ENCODE measurements at regions not wholly inside any gene's neighbourhood (a gene's known extent, or its start where the extent isn't known, plus 50 kb on each side); places are given as distances from the start of the nearest gene placed in this dataset.
"Not testable (repeated sequence)": the region's sequence is repeated elsewhere in the genome, so short reads cannot be mapped to it uniquely, and the experiment has no call there.

DNA sequence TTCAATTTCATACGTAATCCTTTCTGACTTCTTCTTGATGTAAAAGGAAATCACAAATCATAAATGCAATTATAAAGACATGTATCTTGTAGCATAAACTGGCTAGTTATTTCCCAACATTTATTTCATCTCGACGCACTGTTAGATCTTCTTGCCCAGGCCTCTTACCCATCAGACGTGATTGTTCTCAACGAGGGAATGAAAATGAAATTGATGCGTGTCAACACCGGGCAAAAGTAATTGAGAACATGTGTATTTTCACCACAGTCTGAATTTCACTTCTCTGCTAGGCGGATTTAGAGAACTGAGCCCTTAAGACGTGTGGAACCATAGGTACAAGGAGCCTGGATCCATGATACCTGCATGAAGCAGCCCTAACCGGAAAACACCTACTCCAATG lies 519.7 kb downstream of the KCNT2 start:
- no peak for DNase-seq

DNA sequence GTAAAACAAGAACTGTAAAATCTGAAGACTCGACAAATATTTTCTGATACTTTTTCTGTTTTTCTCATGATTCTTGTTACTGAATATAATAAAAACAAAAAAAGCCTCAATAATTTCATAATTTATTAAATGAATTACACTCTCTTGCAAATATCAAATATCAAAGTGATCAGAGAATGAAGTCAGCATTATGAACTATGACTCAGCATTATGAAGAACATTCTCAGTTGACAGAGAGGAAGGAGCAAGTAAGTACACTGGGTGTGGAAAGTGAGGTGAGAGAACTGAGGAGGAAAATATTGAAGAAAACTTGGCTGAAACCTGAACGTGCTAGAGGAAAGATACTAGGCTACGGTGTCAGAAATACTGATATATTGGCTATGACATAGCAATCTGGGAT lies 529.5 kb downstream of the KCNT2 start:
- DNase-seq, result peak; percentile 7

GRCh38 chr1:196075621-196076020 lies 532.6 kb downstream of the KCNT2 start:
- no peak for DNase-seq

GRCh38 chr1:196074182-196074581 lies 534.1 kb downstream of the KCNT2 start:
- no peak for DNase-seq

DNA sequence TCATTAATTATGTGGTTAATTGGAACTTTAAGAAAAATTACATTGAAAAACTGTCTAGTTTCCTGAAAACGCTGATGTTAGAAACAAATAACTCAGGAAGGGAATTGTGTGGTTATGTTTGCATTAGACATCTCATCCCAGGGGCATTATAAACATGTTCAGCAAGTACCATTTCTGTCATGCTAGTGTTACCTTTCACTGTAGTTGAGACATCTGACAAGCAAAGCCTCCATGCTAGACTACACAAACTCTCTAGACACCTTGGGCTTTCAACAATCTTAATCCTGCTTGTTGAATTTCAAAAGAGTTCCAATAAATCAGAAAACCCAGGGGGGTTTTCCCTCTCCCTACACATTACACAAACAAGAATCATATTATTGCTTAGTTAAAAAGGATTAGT lies 536.8 kb downstream of the KCNT2 start:
- DNase-seq, result no peak

- no peak for DNase-seq
Measured at GRCh38 chr1:196070940-196071339, 537.3 kb downstream of the KCNT2 start.

GRCh38 chr1:196063952-196064351 lies 544.3 kb downstream of the KCNT2 start:
- DNase-seq, result peak; percentile 2

- peak; percentile 3 for DNase-seq
Measured at GRCh38 chr1:196063294-196063693, 544.9 kb downstream of the KCNT2 start.

DNA sequence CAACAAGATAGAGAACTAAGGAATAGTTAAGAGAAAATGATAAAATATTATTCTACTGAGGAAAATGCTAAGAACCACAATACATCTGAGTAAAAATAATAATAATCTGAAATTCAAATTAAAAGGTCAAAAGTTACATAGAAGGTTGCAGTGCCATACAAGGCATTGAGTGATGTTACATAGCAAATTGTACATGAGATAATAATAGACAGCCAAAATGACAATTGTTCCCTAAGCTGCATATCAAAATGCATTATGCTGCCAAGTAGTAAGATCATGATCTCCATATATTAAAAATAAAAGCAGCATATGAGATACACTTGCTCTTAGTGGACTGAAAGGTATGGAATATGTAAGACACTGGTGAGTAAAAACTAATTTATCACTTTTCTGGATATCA lies 547.7 kb downstream of the KCNT2 start:
- DNase-seq, result no peak

DNA sequence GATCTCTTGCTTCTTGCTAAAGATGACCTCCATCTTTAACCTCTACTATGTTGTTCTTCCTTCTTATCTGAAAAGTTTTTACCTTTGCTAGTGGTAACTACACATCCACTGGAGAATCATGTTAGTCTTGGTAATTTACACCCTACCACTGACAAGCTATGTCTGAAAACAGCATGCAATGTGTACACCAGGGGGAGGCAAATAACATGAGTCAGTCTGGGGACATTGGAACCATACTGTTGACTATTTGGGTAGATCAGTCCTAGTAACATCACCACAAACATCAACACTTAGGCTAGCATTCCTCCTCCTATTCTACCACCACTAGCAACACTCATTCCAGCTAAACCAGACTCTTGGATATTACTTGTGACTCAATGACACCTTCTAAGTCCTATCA lies 549.0 kb downstream of the KCNT2 start:
- no peak for DNase-seq

GRCh38 chr1:196056966-196057365 lies 551.3 kb downstream of the KCNT2 start:
- no peak for DNase-seq

GRCh38 chr1:196049407-196049806 lies 558.8 kb downstream of the KCNT2 start:
- no peak for DNase-seq

DNA sequence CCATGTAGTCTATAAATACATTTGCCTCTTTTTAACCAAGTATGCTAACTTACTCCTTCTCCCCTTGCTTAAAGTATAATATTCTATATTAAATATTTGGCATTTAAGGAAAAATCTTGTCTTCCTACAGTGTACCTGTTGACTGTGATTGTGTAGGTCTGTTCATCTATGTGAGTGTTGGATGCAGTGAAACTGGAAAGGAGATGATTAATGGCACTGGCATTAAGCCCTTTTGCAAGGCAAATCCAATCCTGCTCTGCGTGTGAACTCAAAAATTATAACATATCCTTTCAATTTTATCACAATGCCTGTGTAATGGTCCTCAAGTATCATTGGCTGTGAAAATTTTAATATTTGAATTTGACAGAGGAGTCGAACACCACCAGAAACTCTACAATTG lies 565.0 kb downstream of the KCNT2 start:
- DNase-seq, result no peak

DNA sequence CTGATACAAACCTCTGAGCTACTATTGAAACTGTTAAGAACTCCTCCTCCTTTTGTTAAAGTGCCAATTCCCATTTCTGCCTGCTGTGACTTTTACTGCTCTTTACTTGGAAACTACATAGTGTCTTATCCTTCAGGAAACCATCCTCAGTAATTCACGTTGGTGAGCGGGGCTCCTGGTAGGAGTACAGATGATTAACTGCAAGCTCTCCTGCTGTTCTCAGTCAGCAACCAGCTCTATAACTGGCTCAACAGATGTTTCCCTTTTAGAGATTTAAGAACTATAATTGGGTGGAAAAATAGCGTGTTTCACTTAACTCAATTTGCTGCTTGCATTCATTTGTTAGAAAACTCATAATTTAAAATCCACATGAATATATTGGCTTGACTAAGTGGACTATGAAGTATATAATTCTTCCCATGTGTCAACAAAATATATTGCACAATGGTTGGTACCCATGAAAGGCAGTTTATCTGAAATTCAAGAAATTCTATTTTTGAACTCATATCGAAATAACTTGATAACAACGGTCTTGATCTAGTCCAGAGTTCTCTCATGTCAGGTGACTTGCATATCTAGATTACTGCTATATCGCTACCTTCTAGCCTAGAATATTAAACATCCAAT lies 574.0 kb downstream of the KCNT2 start:
- DNase-seq, result no peak

DNA sequence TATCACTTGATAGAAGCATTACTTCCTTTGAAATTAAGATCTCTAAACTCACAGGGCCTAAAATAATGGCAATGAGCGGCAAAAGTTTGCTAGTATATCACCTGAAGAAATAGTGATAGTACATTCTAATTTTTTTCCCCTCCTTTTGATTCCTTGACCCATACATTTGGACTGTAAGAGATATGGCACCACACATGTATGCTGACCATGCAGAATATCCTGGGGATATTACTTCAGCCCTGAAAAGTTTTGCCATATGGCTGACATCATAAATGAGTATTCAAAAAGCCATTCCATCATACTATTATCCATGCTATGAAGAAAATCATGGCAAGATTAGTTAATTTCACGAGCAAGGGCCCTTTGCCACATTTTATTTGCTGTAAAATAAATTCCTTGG lies 576.9 kb downstream of the KCNT2 start:
- not testable (repeated sequence) for DNase-seq

- no peak for DNase-seq
Measured at GRCh38 chr1:196030455-196030854, 577.8 kb downstream of the KCNT2 start.

GRCh38 chr1:196029410-196029809 lies 578.8 kb downstream of the KCNT2 start:
- no peak for DNase-seq

GRCh38 chr1:196027127-196027526 lies 581.1 kb downstream of the KCNT2 start:
- no peak for DNase-seq

DNA sequence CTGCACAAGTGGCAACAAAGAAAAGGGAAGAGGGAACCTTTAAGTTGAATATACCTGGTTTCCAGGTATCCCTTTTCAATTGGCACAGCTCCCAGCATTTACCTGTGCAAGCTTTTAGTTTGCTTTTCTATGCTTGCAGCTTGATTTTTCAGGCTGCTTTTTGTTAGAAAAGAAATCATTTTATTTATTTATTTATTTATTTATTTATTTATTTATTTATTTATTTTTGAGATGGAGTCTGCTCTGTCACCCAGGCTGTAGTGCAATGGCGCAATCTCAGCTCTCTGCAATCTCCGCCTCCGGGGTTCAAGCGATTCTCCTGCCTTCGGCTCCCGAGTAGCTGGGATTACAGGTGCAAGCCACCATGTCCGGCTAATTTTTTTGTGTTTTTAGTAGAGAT lies 587.1 kb downstream of the KCNT2 start:
- DNase-seq, result not testable (repeated sequence)

GRCh38 chr1:196009362-196009761 lies 598.9 kb downstream of the KCNT2 start:
- no peak for DNase-seq

DNA sequence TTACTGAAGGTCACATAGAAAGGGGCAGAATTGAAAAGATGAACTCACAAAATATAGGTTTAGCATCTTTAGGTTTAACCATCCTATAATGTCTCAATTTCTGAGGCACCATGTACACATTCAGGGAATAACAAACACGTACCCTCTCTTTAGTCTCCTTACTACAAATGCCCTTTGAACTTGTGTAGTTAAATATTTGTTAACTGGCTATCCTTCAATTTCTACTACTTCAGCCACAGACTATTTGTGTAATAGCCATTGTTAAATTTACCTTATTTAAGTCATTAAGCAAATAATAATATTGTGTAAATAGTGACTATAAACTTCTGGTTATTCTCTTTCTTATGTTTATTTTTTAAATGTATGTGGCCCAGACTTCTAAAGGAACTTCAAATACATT lies 600.5 kb downstream of the KCNT2 start:
- DNase-seq, result no peak

DNA sequence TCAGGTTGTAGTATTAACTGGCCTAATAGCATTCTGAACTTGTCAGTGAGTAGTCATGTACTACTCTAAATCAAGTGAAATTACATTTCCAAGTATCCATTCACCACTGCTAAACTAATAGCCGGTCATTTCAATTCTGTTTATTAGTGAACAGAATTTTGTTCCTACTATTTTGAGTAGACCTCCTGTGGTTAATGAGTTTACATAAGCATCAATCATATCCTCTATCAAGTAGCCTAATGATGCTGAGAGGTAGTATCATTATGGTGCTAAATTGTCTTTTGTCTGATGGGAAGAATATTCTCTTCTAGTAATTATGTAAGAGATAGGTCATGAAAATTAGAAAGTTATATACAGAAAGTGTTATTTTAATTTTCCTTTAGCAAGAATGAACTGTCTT lies 602.8 kb downstream of the KCNT2 start:
- no peak for DNase-seq

GRCh38 chr1:196004388-196004787 lies 603.9 kb downstream of the KCNT2 start:
- not testable (repeated sequence) for DNase-seq

GRCh38 chr1:196002906-196003305 lies 605.3 kb downstream of the KCNT2 start:
- DNase-seq, result peak; percentile 29

- not testable (repeated sequence) for DNase-seq
Measured at GRCh38 chr1:196002296-196002695, 605.9 kb downstream of the KCNT2 start.

DNA sequence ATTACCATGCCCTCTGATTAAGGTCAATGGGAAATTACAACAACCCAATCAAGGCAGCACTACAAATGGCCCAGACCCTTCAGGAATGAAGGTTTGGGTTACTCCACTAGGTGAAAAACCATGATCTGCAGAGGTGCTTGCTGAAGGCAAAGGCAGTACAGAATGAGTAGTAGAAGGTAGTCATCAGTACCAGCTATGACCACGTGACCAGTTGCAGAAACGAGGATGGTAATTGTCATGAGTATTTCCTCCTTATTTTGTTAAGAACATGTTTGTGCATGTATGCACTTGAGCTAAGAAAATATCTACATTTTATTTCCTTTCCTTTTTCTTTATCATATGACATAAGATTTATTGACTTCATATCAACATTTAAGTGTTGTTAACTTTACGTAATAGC lies 607.1 kb downstream of the KCNT2 start:
- no peak for DNase-seq
